ENCODE measurements at regions not wholly inside any gene's neighbourhood (a gene's known extent, or its start where the extent isn't known, plus 50 kb on each side); places are given as distances from the start of the nearest gene placed in this dataset.

DNA sequence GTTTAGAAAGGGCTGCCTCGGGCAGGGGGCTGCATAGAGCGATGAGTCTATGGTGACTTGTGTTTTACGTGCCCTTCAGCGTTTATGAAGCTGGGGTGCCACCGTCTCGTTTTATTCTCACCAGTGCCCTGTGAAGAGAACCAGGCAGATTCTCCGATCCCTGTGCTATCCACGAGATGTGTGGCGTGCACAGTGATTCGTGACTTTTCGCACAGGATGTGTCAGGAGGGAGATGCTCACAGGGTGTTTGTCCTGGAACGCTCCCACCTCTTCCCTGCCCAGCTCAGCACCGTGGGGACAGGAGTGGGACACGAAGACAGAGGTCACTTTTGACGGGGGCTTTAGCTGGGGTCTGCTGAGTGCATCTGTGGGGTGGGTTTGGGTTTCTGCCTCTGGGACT, 54.9 kb upstream of the AJAP1 start:
- TF ChIP-seq POLR2AphosphoS5 (IDR thresholded peaks at IDR 0.05; ENCODE audit: borderline replicate concordance, low read depth, low read length), result no peak
- TF ChIP-seq EZH2 (IDR thresholded peaks at IDR 0.05), result no peak
- TF ChIP-seq FOXP2 (optimal IDR thresholded peaks at IDR 0.05; ENCODE audit: control extremely low read depth, extremely low read length, insufficient read depth), result no peak
